ENCODE measurements at regions not wholly inside any gene's neighbourhood (a gene's known extent, or its start where the extent isn't known, plus 50 kb on each side); places are given as distances from the start of the nearest gene placed in this dataset.

DNA sequence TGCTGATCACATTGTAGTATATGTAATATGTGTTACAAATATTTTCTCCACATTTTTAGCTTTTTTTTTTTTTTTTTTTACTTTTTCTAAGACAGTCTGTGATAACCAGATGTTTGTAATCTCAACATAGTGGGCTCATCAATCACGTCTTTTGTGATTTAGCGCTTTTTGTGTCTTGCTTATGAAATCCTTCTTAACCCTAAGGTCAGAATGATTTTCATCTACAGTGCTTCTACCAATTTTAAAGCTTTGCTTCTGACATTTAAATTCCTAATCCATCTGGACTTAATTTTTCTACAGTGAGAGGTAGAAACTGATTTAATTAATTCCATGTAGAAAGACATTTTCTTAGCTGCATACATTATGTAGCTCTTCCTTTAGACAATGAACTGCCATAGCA is 626.4 kb downstream of the TNS3 start:
- TF ChIP-seq CTCF (IDR thresholded peaks at IDR 0.05; ENCODE audit: low read depth, low read length): no peak
- no peak overlapping the region for H3K4me3 ChIP-seq (ENCODE audit: low read depth, low read length)

DNA sequence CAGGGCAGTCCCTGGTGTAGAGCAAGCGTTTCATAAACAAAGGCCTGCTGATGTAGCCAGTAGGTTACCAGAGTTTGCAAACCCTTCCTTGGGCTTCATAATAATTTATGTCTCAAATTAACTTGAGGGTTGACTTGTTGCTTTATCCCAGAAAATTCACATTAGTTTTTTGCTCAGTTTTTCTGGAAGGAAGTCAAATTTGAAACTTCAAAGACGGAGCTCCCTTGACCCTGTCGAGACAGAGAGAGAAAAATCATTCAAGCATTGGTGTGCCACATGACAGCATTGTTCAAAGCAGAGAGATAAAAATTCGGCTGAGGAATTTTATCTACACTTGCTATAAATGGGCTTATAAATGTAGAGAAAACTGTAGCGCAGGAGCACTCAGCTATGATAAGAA is 627.7 kb downstream of the TNS3 start:
- no peak overlapping the region for H3K4me3 ChIP-seq (ENCODE audit: low read depth, low read length)
- no peak for TF ChIP-seq CTCF (IDR thresholded peaks at IDR 0.05; ENCODE audit: low read depth, low read length)

GRCh38 chr7:46953008-46953407 is 628.9 kb downstream of the TNS3 start:
- no peak overlapping the region for H3K4me3 ChIP-seq (ENCODE audit: low read depth, low read length)
- no peak for TF ChIP-seq CTCF (IDR thresholded peaks at IDR 0.05; ENCODE audit: low read depth, low read length)

GRCh38 chr7:46949270-46949931 is 632.5 kb downstream of the TNS3 start:
- TF ChIP-seq CTCF (IDR thresholded peaks at IDR 0.05; ENCODE audit: low read depth, low read length): no peak
- no peak overlapping the region for H3K4me3 ChIP-seq (ENCODE audit: low read depth, low read length)

DNA sequence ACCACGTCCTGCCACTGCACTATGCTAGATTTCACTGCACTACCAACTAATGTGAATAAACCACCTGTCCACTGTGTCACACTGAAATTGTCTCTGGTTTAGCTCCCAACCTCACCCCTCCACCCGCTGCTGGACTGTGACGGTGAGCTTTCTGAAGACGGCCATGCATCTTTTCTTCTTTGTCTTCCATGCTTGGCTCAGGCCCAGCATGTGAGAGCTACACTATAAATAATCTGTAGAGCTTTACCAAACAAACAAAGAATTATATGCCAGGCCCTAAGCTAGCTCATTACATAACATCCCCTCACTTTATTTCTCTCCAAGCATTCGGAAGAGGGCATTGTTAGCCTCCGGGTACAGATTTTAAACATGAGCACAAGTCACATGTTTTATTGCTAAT is 633.2 kb downstream of the TNS3 start:
- TF ChIP-seq CTCF (IDR thresholded peaks at IDR 0.05; ENCODE audit: low read depth, low read length): no peak

GRCh38 chr7:46945328-46945727 is 636.6 kb downstream of the TNS3 start:
- no peak for TF ChIP-seq CTCF (IDR thresholded peaks at IDR 0.05; ENCODE audit: low read depth, low read length)
- H3K4me3 ChIP-seq (ENCODE audit: low read depth, low read length): no peak overlapping the region

More for the DNA sequence above, 633.2 kb downstream of the TNS3 start:
- no peak overlapping the region for H3K4me3 ChIP-seq (ENCODE audit: low read depth, low read length)

GRCh38 chr7:46943996-46944395 is 637.9 kb downstream of the TNS3 start:
- no peak for TF ChIP-seq CTCF (IDR thresholded peaks at IDR 0.05; ENCODE audit: low read depth, low read length)
- H3K4me3 ChIP-seq (ENCODE audit: low read depth, low read length): no peak overlapping the region

All from WI38 (cell line).